ENCODE measurements at regions not wholly inside any gene's neighbourhood (a gene's known extent, or its start where the extent isn't known, plus 50 kb on each side); places are given as distances from the start of the nearest gene placed in this dataset.

GRCh38 chr12:93300611-93301021, 77.1 kb upstream of the NUDT4 start:
- no peak for DNase-seq (ENCODE audit: low spot score)
- TF ChIP-seq CTCF (IDR thresholded peaks at IDR 0.05), result no peak
- Histone ChIP-seq H3K27ac (peak overlapping the region; percentile 37 to 40), H3K4me3 (no peak overlapping the region)

DNA sequence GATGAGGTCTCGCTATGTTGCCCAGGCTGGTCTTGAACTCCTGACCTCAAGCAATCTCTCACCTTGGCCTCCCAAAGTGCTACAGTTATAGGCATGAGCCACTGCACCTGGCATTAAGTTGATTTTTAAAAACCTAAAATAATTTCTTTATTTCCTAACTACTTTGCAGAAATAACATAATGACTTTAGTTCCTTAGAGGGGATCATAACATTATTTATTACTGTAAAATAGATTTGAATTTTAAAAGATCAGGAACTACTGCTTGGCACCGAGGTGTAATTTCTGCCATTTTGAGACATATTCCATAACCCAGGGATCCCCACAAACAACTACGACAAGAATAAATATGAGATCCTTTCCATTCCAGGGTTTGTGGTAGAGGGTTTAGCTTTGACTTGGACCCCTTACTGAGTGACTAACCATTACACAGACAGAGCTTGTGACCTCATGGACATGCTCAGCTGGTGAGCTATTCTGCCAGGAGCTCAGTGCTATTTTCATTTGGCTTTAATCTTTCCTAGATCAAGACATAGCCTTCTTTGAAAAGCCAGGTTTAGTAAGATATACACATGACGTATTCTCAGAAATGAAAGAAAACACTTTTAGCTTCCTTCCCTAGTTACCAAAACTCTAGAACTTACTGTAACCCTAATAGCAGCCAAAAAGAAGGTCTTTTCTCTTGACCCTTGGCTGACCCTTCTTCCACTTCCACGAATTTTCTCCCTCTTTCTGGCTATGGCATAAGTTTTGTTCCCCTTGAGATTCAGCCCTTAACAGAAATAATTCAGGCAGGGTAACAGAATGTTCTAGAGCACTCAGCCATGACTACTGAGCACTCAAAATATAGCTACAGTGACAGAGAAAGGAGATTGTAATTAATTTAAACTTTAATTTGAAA, 75.1 kb upstream of the NUDT4 start:
- DNase-seq (ENCODE audit: low spot score), result peak; percentile 79
- H3K4me3 ChIP-seq, result no peak overlapping the region
- peak overlapping the region; percentile 67 to 85 for H3K27ac ChIP-seq
- TF ChIP-seq CTCF (IDR thresholded peaks at IDR 0.05), result no peak

- H3K27ac ChIP-seq, result no peak overlapping the region
- TF ChIP-seq CTCF (IDR thresholded peaks at IDR 0.05), result no peak
- H3K4me3 ChIP-seq, result no peak overlapping the region
- DNase-seq (ENCODE audit: low spot score), result no peak
Measured at GRCh38 chr12:93306636-93307035, 71.1 kb upstream of the NUDT4 start.

- TF ChIP-seq CTCF (IDR thresholded peaks at IDR 0.05), result no peak
- no peak overlapping the region for H3K4me3 ChIP-seq
- H3K27ac ChIP-seq, result no peak overlapping the region
- no peak for DNase-seq (ENCODE audit: low spot score)
Measured at GRCh38 chr12:93308281-93308680, 69.4 kb upstream of the NUDT4 start.

GRCh38 chr12:93311827-93312226, 65.9 kb upstream of the NUDT4 start:
- TF ChIP-seq CTCF (IDR thresholded peaks at IDR 0.05), result no peak

DNA sequence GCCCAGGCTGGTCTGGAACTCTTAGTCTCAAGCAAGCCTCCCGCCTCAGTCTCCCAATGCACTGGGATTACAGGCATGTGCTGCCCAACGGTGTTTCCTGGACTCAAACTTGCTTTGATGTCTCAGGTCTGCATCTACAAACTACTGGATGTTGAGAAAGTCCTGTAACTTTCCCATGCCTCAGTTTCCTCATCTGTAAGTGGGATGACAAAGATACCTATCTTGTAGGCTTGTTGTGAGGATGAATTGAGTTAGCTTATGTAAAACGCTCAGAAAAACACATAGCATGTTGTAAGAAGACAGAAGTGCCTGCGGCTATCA, 63.6 kb upstream of the NUDT4 start:
- TF ChIP-seq CTCF (IDR thresholded peaks at IDR 0.05), result no peak
- no peak overlapping the region for H3K27ac ChIP-seq
- no peak for DNase-seq (ENCODE audit: low spot score)
- no peak overlapping the region for H3K4me3 ChIP-seq

More at GRCh38 chr12:93311827-93312226, 65.9 kb upstream of the NUDT4 start:
- no peak for DNase-seq (ENCODE audit: low spot score)
- H3K27ac ChIP-seq, result no peak overlapping the region
- no peak overlapping the region for H3K4me3 ChIP-seq

GRCh38 chr12:93315385-93315906, 62.3 kb upstream of the NUDT4 start:
- DNase-seq (ENCODE audit: low spot score), result no peak
- no peak overlapping the region for H3K4me3 ChIP-seq
- no peak for TF ChIP-seq CTCF (IDR thresholded peaks at IDR 0.05)
- H3K27ac ChIP-seq, result no peak overlapping the region
